ENCODE measurements at regions not wholly inside any gene's neighbourhood (a gene's known extent, or its start where the extent isn't known, plus 50 kb on each side); places are given as distances from the start of the nearest gene placed in this dataset.

DNA sequence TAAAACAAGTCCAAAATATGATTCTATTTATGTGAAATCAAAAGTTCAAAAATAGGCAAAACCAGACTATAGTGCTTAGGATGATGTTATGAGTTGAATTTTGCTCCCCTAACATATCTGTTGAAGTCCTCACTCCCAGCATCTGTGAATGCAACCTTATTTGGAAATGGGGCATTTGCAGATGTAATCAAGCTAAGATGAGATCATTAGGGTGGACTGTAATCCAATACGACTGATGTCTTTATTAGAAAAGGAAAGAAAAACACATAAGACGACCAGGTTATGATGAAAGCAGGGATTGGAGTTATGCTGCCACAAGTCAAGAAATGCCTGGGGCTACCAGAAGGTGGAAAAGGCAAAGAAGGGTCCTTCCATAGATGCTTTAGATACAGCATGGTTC lies 110.5 kb upstream of the CCDC39 start:
- TF ChIP-seq, protein P1, sequence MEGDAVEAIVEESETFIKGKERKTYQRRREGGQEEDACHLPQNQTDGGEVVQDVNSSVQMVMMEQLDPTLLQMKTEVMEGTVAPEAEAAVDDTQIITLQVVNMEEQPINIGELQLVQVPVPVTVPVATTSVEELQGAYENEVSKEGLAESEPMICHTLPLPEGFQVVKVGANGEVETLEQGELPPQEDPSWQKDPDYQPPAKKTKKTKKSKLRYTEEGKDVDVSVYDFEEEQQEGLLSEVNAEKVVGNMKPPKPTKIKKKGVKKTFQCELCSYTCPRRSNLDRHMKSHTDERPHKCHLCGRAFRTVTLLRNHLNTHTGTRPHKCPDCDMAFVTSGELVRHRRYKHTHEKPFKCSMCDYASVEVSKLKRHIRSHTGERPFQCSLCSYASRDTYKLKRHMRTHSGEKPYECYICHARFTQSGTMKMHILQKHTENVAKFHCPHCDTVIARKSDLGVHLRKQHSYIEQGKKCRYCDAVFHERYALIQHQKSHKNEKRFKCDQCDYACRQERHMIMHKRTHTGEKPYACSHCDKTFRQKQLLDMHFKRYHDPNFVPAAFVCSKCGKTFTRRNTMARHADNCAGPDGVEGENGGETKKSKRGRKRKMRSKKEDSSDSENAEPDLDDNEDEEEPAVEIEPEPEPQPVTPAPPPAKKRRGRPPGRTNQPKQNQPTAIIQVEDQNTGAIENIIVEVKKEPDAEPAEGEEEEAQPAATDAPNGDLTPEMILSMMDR (IDR thresholded peaks at IDR 0.05), result no peak
- no peak for TF ChIP-seq POLR2A (IDR thresholded peaks at IDR 0.05)
- Histone ChIP-seq H3K27ac (no peak overlapping the region), H3K4me1 (no peaks in the 10 kb centered on the region), H3K27me3 (no peaks in the 10 kb centered on the region), H3K4me3 (no peak overlapping the region), H3K36me3 (no peaks in the 10 kb centered on the region), H3K9me3 (no peaks in the 10 kb centered on the region)
- intact Hi-C loops (cut with DNase I; ENCODE audit: low total_unique reads), result no loop called here
- no peak for DNase-seq

DNA sequence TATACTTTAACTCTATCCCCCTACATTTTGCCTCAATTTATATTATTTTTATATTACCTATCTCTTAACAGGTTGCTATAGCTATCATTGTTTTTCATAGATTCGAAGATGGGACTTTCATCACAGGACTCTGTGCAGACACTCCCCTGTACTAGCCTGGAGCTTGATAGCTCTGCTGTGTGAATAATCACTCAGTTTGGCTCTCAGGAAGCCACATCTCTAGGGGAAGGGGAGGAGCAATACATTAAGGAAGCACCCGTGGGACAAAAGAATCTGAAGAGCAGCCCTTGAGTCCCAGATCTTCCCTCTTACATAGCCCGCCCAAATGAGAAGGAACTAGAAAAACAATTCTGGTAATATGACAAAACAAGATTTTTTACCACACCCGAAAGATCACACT lies 114.3 kb upstream of the FXR1 start:
- H3K9me3 ChIP-seq, result no peaks in the 10 kb centered on the region

DNA sequence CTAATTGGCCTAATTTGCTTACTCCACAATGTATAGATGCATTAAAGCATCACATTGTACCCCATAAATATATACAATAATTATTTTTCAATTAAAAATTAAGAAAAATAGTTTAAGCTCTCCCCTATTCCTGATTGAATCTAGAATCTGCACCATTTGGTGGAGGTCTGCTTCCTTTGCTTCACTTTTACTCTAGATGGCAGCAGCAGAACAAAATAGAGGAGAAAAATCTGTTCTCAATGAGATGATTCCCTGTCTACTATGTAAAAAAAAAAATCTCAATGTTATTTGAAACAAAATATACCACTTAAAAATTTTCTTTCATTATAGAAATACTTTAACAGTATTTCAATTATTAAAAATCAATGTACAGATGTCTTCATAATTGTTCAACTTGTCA lies 109.6 kb upstream of the FXR1 start:
- no peaks in the 10 kb centered on the region for H3K9me3 ChIP-seq
- no peak for DNase-seq
- H3K4me3 ChIP-seq, result no peak overlapping the region
- H3K27ac ChIP-seq, result no peak overlapping the region
- intact Hi-C loops (cut with DNase I; ENCODE audit: low total_unique reads), result no loop called here
- TF ChIP-seq, protein P1 (IDR thresholded peaks at IDR 0.05), result no peak
- no peak for TF ChIP-seq POLR2A (IDR thresholded peaks at IDR 0.05)
- H3K4me1 ChIP-seq, result no peaks in the 10 kb centered on the region
- H3K36me3 ChIP-seq, result no peaks in the 10 kb centered on the region
- H3K27me3 ChIP-seq, result no peaks in the 10 kb centered on the region

More for the DNA sequence above, 114.3 kb upstream of the FXR1 start:
- intact Hi-C loops (cut with DNase I; ENCODE audit: low total_unique reads), result no loop called here
- Histone ChIP-seq H3K27me3 (no peaks in the 10 kb centered on the region), H3K27ac (no peak overlapping the region), H3K36me3 (no peaks in the 10 kb centered on the region), H3K4me3 (no peak overlapping the region), H3K4me1 (no peaks in the 10 kb centered on the region)
- no peak for DNase-seq
- no peak for TF ChIP-seq POLR2A (IDR thresholded peaks at IDR 0.05)
- TF ChIP-seq, protein P1 (IDR thresholded peaks at IDR 0.05), result no peak

DNA sequence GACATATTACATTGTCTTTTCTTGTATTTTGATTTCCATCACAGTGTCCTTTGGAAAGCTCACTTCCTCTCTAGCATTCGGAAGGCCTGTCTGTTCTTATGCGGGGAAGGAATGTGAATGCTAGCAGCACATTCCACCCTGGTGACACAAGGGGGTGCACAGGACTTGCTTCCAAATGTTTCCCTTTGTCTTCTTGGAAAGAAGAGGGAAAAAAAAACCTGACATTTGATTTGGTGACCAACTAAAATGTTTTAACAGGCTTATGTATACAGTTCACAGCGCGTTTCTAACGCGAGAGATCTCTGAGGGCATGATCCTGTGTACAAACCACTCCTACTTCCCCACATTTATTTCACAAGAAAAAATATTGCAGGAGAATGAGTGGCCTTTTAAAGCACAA lies 107.6 kb upstream of the FXR1 start:
- Histone ChIP-seq H3K4me3 (no peak overlapping the region), H3K27me3 (no peaks in the 10 kb centered on the region), H3K36me3 (no peaks in the 10 kb centered on the region), H3K27ac (no peak overlapping the region), H3K9me3 (no peaks in the 10 kb centered on the region), H3K4me1 (no peaks in the 10 kb centered on the region)
- no peak for DNase-seq
- TF ChIP-seq, protein P1 (IDR thresholded peaks at IDR 0.05), result peak in 1 of 4 experiments; percentile 22
- no peak for TF ChIP-seq POLR2A (IDR thresholded peaks at IDR 0.05)
- intact Hi-C loops (cut with DNase I; ENCODE audit: low total_unique reads), result no loop called here

DNA sequence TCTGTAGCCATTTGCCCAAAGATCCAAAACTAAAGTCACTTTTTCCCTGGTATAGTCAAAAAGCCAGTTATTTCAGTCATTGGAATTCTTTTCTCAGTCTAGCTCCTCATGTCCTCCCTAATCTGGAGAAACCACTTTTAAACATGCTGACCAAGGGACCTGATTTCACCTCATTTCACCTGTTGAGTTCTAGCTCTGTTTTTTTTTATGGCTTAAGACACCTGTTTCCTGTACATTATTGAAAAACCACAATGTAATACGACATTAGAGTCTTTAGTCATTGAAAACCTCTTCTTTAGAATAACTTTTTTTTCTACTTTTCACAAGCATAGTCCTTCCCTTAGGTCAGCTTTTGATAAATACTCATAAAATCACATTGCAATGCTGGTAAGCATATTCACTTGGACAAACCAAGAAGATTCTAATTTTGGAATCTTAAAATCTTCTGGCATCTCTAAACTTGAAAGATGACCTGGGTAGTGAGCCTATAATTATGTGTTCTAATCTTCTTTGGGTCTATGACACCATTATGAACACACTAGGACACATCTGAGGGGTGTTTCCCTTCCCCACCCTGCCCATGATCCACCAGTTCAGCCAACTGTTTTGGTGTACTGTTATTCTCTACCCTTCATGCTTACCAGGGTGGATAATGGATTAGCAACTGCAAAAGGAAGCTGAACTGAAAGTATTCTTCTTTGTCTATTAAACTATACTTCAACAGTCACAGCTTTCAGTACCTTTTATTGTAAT lies 103.5 kb upstream of the FXR1 start:
- H3K4me1 ChIP-seq, result no peaks in the 10 kb centered on the region
- intact Hi-C loops (cut with DNase I; ENCODE audit: low total_unique reads), result no loop called here
- H3K4me3 ChIP-seq, result no peak overlapping the region
- no peak overlapping the region for H3K27ac ChIP-seq
- H3K36me3 ChIP-seq, result no peaks in the 10 kb centered on the region
- TF ChIP-seq, protein P1 (IDR thresholded peaks at IDR 0.05), result no peak
- TF ChIP-seq POLR2A (IDR thresholded peaks at IDR 0.05), result no peak
- no peaks in the 10 kb centered on the region for H3K27me3 ChIP-seq
- no peak for DNase-seq
- no peaks in the 10 kb centered on the region for H3K9me3 ChIP-seq
